ENCODE measurements at regions not wholly inside any gene's neighbourhood (a gene's known extent, or its start where the extent isn't known, plus 50 kb on each side); places are given as distances from the start of the nearest gene placed in this dataset.

DNA sequence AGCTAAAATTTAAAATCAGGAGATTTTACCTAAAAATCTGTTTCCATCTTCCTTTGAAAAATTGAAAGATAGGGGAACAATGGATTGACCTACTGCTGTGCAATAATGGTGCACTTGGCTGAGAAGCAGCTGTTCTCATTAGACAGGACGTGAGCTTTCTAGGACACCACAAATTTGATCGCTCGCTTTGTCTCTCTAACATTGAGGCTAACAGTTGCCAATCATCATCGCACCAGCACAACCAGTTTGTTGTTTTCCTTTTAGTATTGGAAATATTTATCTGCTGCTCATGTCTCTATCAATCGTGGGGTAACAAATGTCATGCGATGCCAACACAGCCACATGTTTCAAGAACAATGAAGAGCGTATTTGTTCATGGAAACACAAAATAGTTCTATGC lies 228.8 kb upstream of the P2RY1 start:
- peaks cover 0 to 4% of the 10 kb centered on the region in 2 experiments; a peak in 1 of 5 replicates for H3K4me1 ChIP-seq (replicated peaks in 1 of 2; ENCODE audit: control insufficient read depth in 2 of 2, insufficient read depth in 2 of 2, low read length in 2 of 2)
- no peaks in the 10 kb centered on the region for H3K36me3 ChIP-seq (ENCODE audit: control insufficient read depth, insufficient read depth, low read length)
- no peaks in the 10 kb centered on the region for H3K79me2 ChIP-seq (ENCODE audit: control insufficient read depth, insufficient read depth, low read length)
- FAIRE-seq (no peak), DNase-seq (ENCODE audit: extremely low read depth in 1 of 4, low spot score in 3 of 4) (no peak), ATAC-seq (no peak)
- H3K9me1 ChIP-seq (ENCODE audit: control insufficient read depth, insufficient read depth, low read length), result no peaks in the 10 kb centered on the region
- no peaks in the 10 kb centered on the region for H4K20me1 ChIP-seq (replicated peaks; ENCODE audit: control insufficient read depth, insufficient read depth, low read length)
- CTCF ChIA-PET (ENCODE audit: low intra/inter-chr PET ratio), result no interaction called here
- H3K4me3 ChIP-seq, result no peak overlapping the region
- H3K9me3 ChIP-seq (replicated peaks; ENCODE audit: control insufficient read depth, insufficient read depth, low read depth, low read length), result no peaks in the 10 kb centered on the region; the same call in 1 of the 2 replicates
- no peak overlapping the region for H2AFZ ChIP-seq (ENCODE audit: low read depth, low read length)
- no peak for TF ChIP-seq KLF16 (IDR thresholded peaks at IDR 0.05)
- TF ChIP-seq HCFC1 (IDR thresholded peaks at IDR 0.05; ENCODE audit: low read depth, low read length), result no peak
- peak; percentile 41; the same call in 1 of the 2 replicates for TF ChIP-seq TFE3 (CRISPR knock-in tag; IDR thresholded peaks at IDR 0.05)
- TF ChIP-seq U2AF2 (optimal IDR thresholded peaks at IDR 0.05; ENCODE audit: low read depth, low read length), result no peak
- TF ChIP-seq SRSF3 (IDR thresholded peaks at IDR 0.05; ENCODE audit: insufficient read depth, low read length), result no peak
- WGBS (ENCODE audit: insufficient coverage, low coverage, missing lambda C conversion rate), result 65% methylated on average over 7 of the region's 7 CpGs
- POLR2A ChIA-PET, result interaction anchor here (1.0 kb wide), 1 partner anchor 9 kb away, joined by 3 read pairs; no protein-coding TSS in a partner anchor
- H3K27me3 ChIP-seq (ENCODE audit: control insufficient read depth in 2 of 2, insufficient read depth in 2 of 2, low read length in 2 of 2), result no peaks in the 10 kb centered on the region
- no peak overlapping the region for H3K4me2 ChIP-seq (ENCODE audit: insufficient read depth, low read length)
- no TSS peak for BruUV-seq (replicated peaks)
- in situ Hi-C loops (cut with MboI), result no loop called here
- H3K27ac ChIP-seq (ENCODE audit: extremely low read depth, low read depth, low read length), result no peak overlapping the region
- H3K9ac ChIP-seq (ENCODE audit: insufficient read depth in 1 of 2, low read depth in 2 of 2, low read length in 2 of 2), result no peak overlapping the region
- intact Hi-C loops (cut with micrococcal nuclease), result no loop called here

DNA sequence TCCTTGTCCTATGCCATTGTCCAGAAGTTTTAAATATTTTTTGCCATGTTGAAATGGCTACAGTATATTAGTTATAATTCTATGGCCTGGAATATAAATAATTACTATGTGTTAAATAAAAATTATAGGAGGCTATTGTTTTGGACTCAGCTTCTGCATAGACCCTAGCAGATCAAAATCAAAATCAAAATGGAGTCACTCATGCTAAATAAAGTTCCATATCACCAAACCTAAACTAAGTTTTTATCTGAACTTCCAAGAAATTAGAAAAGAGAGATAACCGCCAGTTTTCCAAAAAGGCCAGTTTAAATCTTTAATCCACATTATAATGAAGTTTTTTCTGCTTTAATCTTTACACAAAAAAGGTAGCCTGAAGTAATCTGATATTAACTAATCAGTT lies 227.8 kb upstream of the P2RY1 start:
- in situ Hi-C loops (cut with MboI) (no loop called here), intact Hi-C loops (cut with micrococcal nuclease) (no loop called here)
- Histone ChIP-seq H3K4me1 (replicated peaks in 1 of 2; ENCODE audit: control insufficient read depth in 2 of 2, insufficient read depth in 2 of 2, low read length in 2 of 2) (peaks cover 0 to 4% of the 10 kb centered on the region in 2 experiments; a peak in 2 of 5 replicates), H3K27me3 (ENCODE audit: control insufficient read depth in 2 of 2, insufficient read depth in 2 of 2, low read length in 2 of 2) (no peaks in the 10 kb centered on the region), H3K27ac (ENCODE audit: extremely low read depth, low read depth, low read length) (no peak overlapping the region), H2AFZ (ENCODE audit: low read depth, low read length) (no peak overlapping the region), H3K36me3 (ENCODE audit: control insufficient read depth, insufficient read depth, low read length) (no peaks in the 10 kb centered on the region), H3K9me3 (replicated peaks; ENCODE audit: control insufficient read depth, insufficient read depth, low read depth, low read length) (no peaks in the 10 kb centered on the region; the same call in 1 of the 2 replicates), H3K4me3 (no peak overlapping the region), H4K20me1 (replicated peaks; ENCODE audit: control insufficient read depth, insufficient read depth, low read length) (no peaks in the 10 kb centered on the region), H3K9me1 (ENCODE audit: control insufficient read depth, insufficient read depth, low read length) (no peaks in the 10 kb centered on the region), H3K4me2 (ENCODE audit: insufficient read depth, low read length) (no peak overlapping the region), H3K9ac (ENCODE audit: insufficient read depth in 1 of 2, low read depth in 2 of 2, low read length in 2 of 2) (no peak overlapping the region), H3K79me2 (ENCODE audit: control insufficient read depth, insufficient read depth, low read length) (no peaks in the 10 kb centered on the region)
- WGBS (ENCODE audit: insufficient coverage, low coverage, missing lambda C conversion rate), result 79% methylated on average over 1 of the region's 1 CpG
- BruUV-seq (replicated peaks), result no TSS peak
- no peak for DNase-seq (ENCODE audit: extremely low read depth in 1 of 4, low spot score in 3 of 4)
- no peak for ATAC-seq
- CTCF ChIA-PET (ENCODE audit: low intra/inter-chr PET ratio), result no interaction called here
- FAIRE-seq, result no peak
- POLR2A ChIA-PET, result no interaction called here
- peak; percentile 92 for TF ChIP-seq ZNF592 (IDR thresholded peaks at IDR 0.05)
- TF ChIP-seq IFI16 (CRISPR knock-in tag; IDR thresholded peaks at IDR 0.05), result no peak
- 0 out of 2 replicates have a peak, but pooled peaks have one; percentile 16 for TF ChIP-seq MECOM (CRISPR knock-in tag; IDR thresholded peaks at IDR 0.05)
- TF ChIP-seq DMBX1 (CRISPR knock-in tag; IDR thresholded peaks at IDR 0.05; ENCODE audit: borderline replicate concordance), result peak; percentile 77; the same call in 1 of the 2 replicates
- no peak for TF ChIP-seq ZNF224 (CRISPR knock-in tag; IDR thresholded peaks at IDR 0.05)
- no peak for TF ChIP-seq ZNF551 (CRISPR knock-in tag; IDR thresholded peaks at IDR 0.05)
- no peak for TF ChIP-seq CBX1 (IDR thresholded peaks at IDR 0.05; ENCODE audit: low read depth)

Measured in K562 (cell line).